H9 (cell line): ENCODE measurements at regions not wholly inside any gene's neighbourhood (a gene's known extent, or its start where the extent isn't known, plus 50 kb on each side); places are given as distances from the start of the nearest gene placed in this dataset.

Experiments
- DNase-seq: peaks from one replicate; pipeline ENCODE4 v3.0.0-alpha.2; 2017
- H2AFZ ChIP-seq: one replicate; pipeline ENCODE4 v1.6.1; 2013; ENCODE audit warnings: mild to moderate bottlenecking, low read length, control low read depth, moderate library complexity
- H2AK5ac ChIP-seq: 2 replicates; pipeline ENCODE4 v1.6.1; 2013; ENCODE audit warnings: low read length, control low read depth, mixed read lengths; ENCODE audit not compliant: insufficient read length
- H2BK120ac ChIP-seq: one replicate; pipeline ENCODE4 v1.6.1; 2013; ENCODE audit warnings: low read depth, mild to moderate bottlenecking, low read length, control low read depth, inconsistent platforms; ENCODE audit not compliant: poor library complexity, severe bottlenecking
- H2BK12ac ChIP-seq: 2 replicates; pipeline ENCODE4 v1.6.1; 2013; ENCODE audit warnings: low read length, control low read depth, mixed read lengths, low read depth; ENCODE audit not compliant: insufficient read length
- H2BK15ac ChIP-seq: 2 replicates; pipeline ENCODE4 v1.6.1; 2013; ENCODE audit warnings: low read depth, low read length, control low read depth
- H2BK20ac ChIP-seq: one replicate; pipeline ENCODE4 v1.6.1; 2013; ENCODE audit warnings: low read depth, mild to moderate bottlenecking, low read length, control low read depth, inconsistent platforms; ENCODE audit not compliant: poor library complexity, severe bottlenecking
- H2BK5ac ChIP-seq: 2 replicates; pipeline ENCODE4 v1.6.1; 2013; ENCODE audit warnings: low read length, control low read depth, mixed read lengths; ENCODE audit not compliant: insufficient read length
- H3K14ac ChIP-seq: 2 replicates; pipeline ENCODE4 v1.6.1; 2013; ENCODE audit warnings: low read length, control low read depth; ENCODE audit not compliant: insufficient read depth
- H3K18ac ChIP-seq: 2 replicates; pipeline ENCODE4 v1.6.1; 2013; ENCODE audit warnings: low read depth, mild to moderate bottlenecking, mixed read lengths, low read length, control low read depth; ENCODE audit not compliant: insufficient read length
- H3K23ac ChIP-seq: 2 replicates; pipeline ENCODE4 v1.6.1; 2013; ENCODE audit warnings: low read length, control low read depth, mixed read lengths, low read depth; ENCODE audit not compliant: insufficient read length
- H3K23me2 ChIP-seq: 2 replicates; pipeline ENCODE4 v1.6.1; 2013; ENCODE audit warnings: low read depth, mild to moderate bottlenecking, mixed read lengths, low read length, control low read depth; ENCODE audit not compliant: insufficient read length, poor library complexity, severe bottlenecking
- H3K27ac ChIP-seq: 2 replicates; pipeline ENCODE4 v1.5.1; 2013; ENCODE audit warnings: low read length, control low read depth, mixed read lengths, low read depth; ENCODE audit not compliant: insufficient read length
- H3K27me3 ChIP-seq: 2 replicates; pipeline ENCODE4 v1.6.1; 2013; ENCODE audit warnings: low read length, control low read depth, inconsistent platforms; ENCODE audit not compliant: insufficient read depth
- H3K4ac ChIP-seq: 2 replicates; pipeline ENCODE4 v1.6.1; 2013; ENCODE audit warnings: low read depth, mild to moderate bottlenecking, control low read depth, inconsistent platforms, low read length, moderate library complexity
- H3K4me1 ChIP-seq: 2 replicates; pipeline ENCODE4 v1.6.1; 2013; ENCODE audit warnings: low read length, control low read depth, inconsistent platforms; ENCODE audit not compliant: insufficient read depth
- H3K4me2 ChIP-seq: 2 replicates; pipeline ENCODE4 v1.6.1; 2013; ENCODE audit warnings: low read length, control low read depth, mixed read lengths; ENCODE audit not compliant: insufficient read length, insufficient read depth
- H3K56ac ChIP-seq: 2 replicates; pipeline ENCODE4 v1.6.1; 2013; ENCODE audit warnings: low read depth, mild to moderate bottlenecking, mixed read lengths, low read length, control low read depth; ENCODE audit not compliant: insufficient read length
- H3K79me1 ChIP-seq: 2 replicates; pipeline ENCODE4 v1.6.1; 2013; ENCODE audit warnings: low read depth, mild to moderate bottlenecking, moderate library complexity, low read length, control low read depth, inconsistent platforms; ENCODE audit not compliant: insufficient read depth, poor library complexity, severe bottlenecking
- H3K79me2 ChIP-seq: 2 replicates; pipeline ENCODE4 v1.6.1; 2013; ENCODE audit warnings: low read length, control low read depth, inconsistent platforms; ENCODE audit not compliant: insufficient read depth
- H3K9ac ChIP-seq: 2 replicates; pipeline ENCODE4 v1.6.1; 2013; ENCODE audit warnings: low read length, control low read depth, mixed read lengths; ENCODE audit not compliant: insufficient read length; ENCODE audit errors: extremely low read depth
- H3K9me3 ChIP-seq: one replicate; pipeline ENCODE4 v1.6.1; 2013; ENCODE audit warnings: low read depth, low read length, inconsistent platforms; ENCODE audit not compliant: control insufficient read depth
- H3T11ph ChIP-seq: one replicate; pipeline ENCODE4 v1.6.1; 2013; ENCODE audit warnings: mild to moderate bottlenecking, low read length, control low read depth, inconsistent platforms
- H4K20me1 ChIP-seq: one replicate; pipeline ENCODE4 v1.6.1; 2013; ENCODE audit not compliant: control insufficient read depth, insufficient read length, insufficient read depth
- H4K5ac ChIP-seq: 2 replicates; pipeline ENCODE4 v1.6.1; 2013; ENCODE audit warnings: low read depth, mild to moderate bottlenecking, mixed read lengths, low read length, control low read depth; ENCODE audit not compliant: insufficient read length
- H4K8ac ChIP-seq: replicated peaks from 2 replicates; pipeline ENCODE4 v1.6.1; 2013; ENCODE audit warnings: low read length, control low read depth, mixed read lengths, low read depth; ENCODE audit not compliant: insufficient read length
- H4K91ac ChIP-seq: 2 replicates; pipeline ENCODE4 v1.6.1; 2013; ENCODE audit warnings: low read depth, mild to moderate bottlenecking, moderate library complexity, mixed read lengths, low read length, control low read depth; ENCODE audit not compliant: insufficient read length
- H3K27ac Mint-ChIP-seq, 3 experiments: 2 replicates in 2 of 3; 3 replicates in 1 of 3; pipeline ENCODE4 v1.8.0; 2020 to 2021; ENCODE audit warnings: mixed read lengths in 3 of 3, mild to moderate bottlenecking in 1 of 3, moderate library complexity in 1 of 3
- H3K27me3 Mint-ChIP-seq: 2 replicates; pipeline ENCODE4 v1.8.0; 2021; ENCODE audit warnings: low read depth, mild to moderate bottlenecking, moderate library complexity, mixed read lengths
- H3K36me3 Mint-ChIP-seq, 3 experiments: 2 replicates in 2 of 3; 3 replicates in 1 of 3; pipeline ENCODE4 v1.8.0; 2020 to 2021; ENCODE audit warnings: low read depth in 3 of 3, mixed read lengths in 3 of 3; ENCODE audit not compliant: insufficient read depth in 1 of 3
- H3K4me1 Mint-ChIP-seq, 2 experiments: 2 replicates each; pipeline ENCODE4 v1.8.0; 2020; ENCODE audit warnings: mixed read lengths in 2 of 2
- H3K4me3 Mint-ChIP-seq, 2 experiments: 2 replicates in 1 of 2; 3 replicates in 1 of 2; pipeline ENCODE4 v1.8.0; 2020 to 2021; ENCODE audit warnings: mild to moderate bottlenecking in 2 of 2, mixed read lengths in 2 of 2, moderate library complexity in 1 of 2
- H3K9me3 Mint-ChIP-seq, 2 experiments: 2 replicates in 1 of 2; 3 replicates in 1 of 2; pipeline ENCODE4 v1.8.0; 2020; ENCODE audit warnings: mild to moderate bottlenecking in 2 of 2, mixed read lengths in 2 of 2, moderate library complexity in 1 of 2
- CTCF ChIP-seq: fragments of 200-600 bp; sonication (generic); conservative IDR thresholded peaks from 3 replicates; pipeline ENCODE4 v1.8.0; 2021; ENCODE audit warnings: antibody characterized with exemption, mild to moderate bottlenecking
- WGBS: extraction: QIAGEN DNeasy Blood & Tissue Kit; methylation state at CpG from one replicate; pipeline ENCODE4 v1.1.7; 2013; ENCODE audit warnings: missing lambda C conversion rate, low lambda C conversion rate, mixed read lengths; ENCODE audit not compliant: insufficient read length; ENCODE audit errors: extremely low coverage; 5-methylcytosine and 5-hydroxymethylcytosine counted together

GRCh38 chr2:126406267-126406666 is 249.7 kb upstream of the GYPC start:
- H3K27ac Mint-ChIP-seq, result no peak overlapping the region

More at GRCh38 chr2:126406267-126406666, 249.7 kb upstream of the GYPC start:
- H3K14ac ChIP-seq, result no peak overlapping the region
- H3K27me3 ChIP-seq, result no peaks in the 10 kb centered on the region
- no peak overlapping the region for H3K18ac ChIP-seq
- no peak overlapping the region for H3K23ac ChIP-seq
- Mint-ChIP-seq H3K9me3 (no peaks in the 10 kb centered on the region), H3K4me3 (no peak overlapping the region), H3K27me3 (no peaks in the 10 kb centered on the region; the same call in 1 of the 2 replicates), H3K4me1 (peaks cover 7 to 8% of the 10 kb centered on the region in 2 experiments), H3K36me3 (no peaks in the 10 kb centered on the region)
- H3K23me2 ChIP-seq, result no peaks in the 10 kb centered on the region
- no peak overlapping the region for H3K27ac ChIP-seq
- no peak overlapping the region for H3K9ac ChIP-seq
- H3K79me1 ChIP-seq, result no peaks in the 10 kb centered on the region
- no peak overlapping the region for H2AFZ ChIP-seq
- H3T11ph ChIP-seq, result no peak overlapping the region
- no peaks in the 10 kb centered on the region for H3K79me2 ChIP-seq
- no peak overlapping the region for H4K5ac ChIP-seq
- no peak for TF ChIP-seq CTCF
- no peak overlapping the region for H2BK12ac ChIP-seq
- no peaks in the 10 kb centered on the region for H3K9me3 ChIP-seq
- H2BK15ac ChIP-seq, result no peak overlapping the region
- DNase-seq, result no peak
- no peaks in the 10 kb centered on the region for H3K4me1 ChIP-seq
- no peak overlapping the region for H4K8ac ChIP-seq
- H3K4ac ChIP-seq, result no peak overlapping the region
- H2BK20ac ChIP-seq, result no peak overlapping the region
- H3K4me2 ChIP-seq, result no peak overlapping the region
- H3K56ac ChIP-seq, result no peak overlapping the region
- H2BK120ac ChIP-seq, result no peak overlapping the region
- no CpG with 5 or more reads among the region's 4 CpGs for WGBS
- H2BK5ac ChIP-seq, result no peak overlapping the region
- no peak overlapping the region for H2AK5ac ChIP-seq
- no peak overlapping the region for H4K91ac ChIP-seq
- no peaks in the 10 kb centered on the region for H4K20me1 ChIP-seq
